H9 (cell line): ENCODE measurements at regions not wholly inside any gene's neighbourhood (a gene's known extent, or its start where the extent isn't known, plus 50 kb on each side); places are given as distances from the start of the nearest gene placed in this dataset.

Experiments
- DNase-seq: peaks from one replicate; pipeline ENCODE4 v3.0.0-alpha.2; 2017
- H2AFZ ChIP-seq: one replicate; pipeline ENCODE4 v1.6.1; 2013; ENCODE audit warnings: mild to moderate bottlenecking, low read length, control low read depth, moderate library complexity
- H2AK5ac ChIP-seq: 2 replicates; pipeline ENCODE4 v1.6.1; 2013; ENCODE audit warnings: low read length, control low read depth, mixed read lengths; ENCODE audit not compliant: insufficient read length
- H2BK120ac ChIP-seq: one replicate; pipeline ENCODE4 v1.6.1; 2013; ENCODE audit warnings: low read depth, mild to moderate bottlenecking, low read length, control low read depth, inconsistent platforms; ENCODE audit not compliant: poor library complexity, severe bottlenecking
- H2BK12ac ChIP-seq: 2 replicates; pipeline ENCODE4 v1.6.1; 2013; ENCODE audit warnings: low read length, control low read depth, mixed read lengths, low read depth; ENCODE audit not compliant: insufficient read length
- H2BK15ac ChIP-seq: 2 replicates; pipeline ENCODE4 v1.6.1; 2013; ENCODE audit warnings: low read depth, low read length, control low read depth
- H2BK20ac ChIP-seq: one replicate; pipeline ENCODE4 v1.6.1; 2013; ENCODE audit warnings: low read depth, mild to moderate bottlenecking, low read length, control low read depth, inconsistent platforms; ENCODE audit not compliant: poor library complexity, severe bottlenecking
- H2BK5ac ChIP-seq: 2 replicates; pipeline ENCODE4 v1.6.1; 2013; ENCODE audit warnings: low read length, control low read depth, mixed read lengths; ENCODE audit not compliant: insufficient read length
- H3K14ac ChIP-seq: 2 replicates; pipeline ENCODE4 v1.6.1; 2013; ENCODE audit warnings: low read length, control low read depth; ENCODE audit not compliant: insufficient read depth
- H3K18ac ChIP-seq: 2 replicates; pipeline ENCODE4 v1.6.1; 2013; ENCODE audit warnings: low read depth, mild to moderate bottlenecking, mixed read lengths, low read length, control low read depth; ENCODE audit not compliant: insufficient read length
- H3K23ac ChIP-seq: 2 replicates; pipeline ENCODE4 v1.6.1; 2013; ENCODE audit warnings: low read length, control low read depth, mixed read lengths, low read depth; ENCODE audit not compliant: insufficient read length
- H3K23me2 ChIP-seq: 2 replicates; pipeline ENCODE4 v1.6.1; 2013; ENCODE audit warnings: low read depth, mild to moderate bottlenecking, mixed read lengths, low read length, control low read depth; ENCODE audit not compliant: insufficient read length, poor library complexity, severe bottlenecking
- H3K27ac ChIP-seq: 2 replicates; pipeline ENCODE4 v1.5.1; 2013; ENCODE audit warnings: low read length, control low read depth, mixed read lengths, low read depth; ENCODE audit not compliant: insufficient read length
- H3K27me3 ChIP-seq: 2 replicates; pipeline ENCODE4 v1.6.1; 2013; ENCODE audit warnings: low read length, control low read depth, inconsistent platforms; ENCODE audit not compliant: insufficient read depth
- H3K4ac ChIP-seq: 2 replicates; pipeline ENCODE4 v1.6.1; 2013; ENCODE audit warnings: low read depth, mild to moderate bottlenecking, control low read depth, inconsistent platforms, low read length, moderate library complexity
- H3K4me1 ChIP-seq: 2 replicates; pipeline ENCODE4 v1.6.1; 2013; ENCODE audit warnings: low read length, control low read depth, inconsistent platforms; ENCODE audit not compliant: insufficient read depth
- H3K4me2 ChIP-seq: 2 replicates; pipeline ENCODE4 v1.6.1; 2013; ENCODE audit warnings: low read length, control low read depth, mixed read lengths; ENCODE audit not compliant: insufficient read length, insufficient read depth
- H3K56ac ChIP-seq: 2 replicates; pipeline ENCODE4 v1.6.1; 2013; ENCODE audit warnings: low read depth, mild to moderate bottlenecking, mixed read lengths, low read length, control low read depth; ENCODE audit not compliant: insufficient read length
- H3K79me1 ChIP-seq: 2 replicates; pipeline ENCODE4 v1.6.1; 2013; ENCODE audit warnings: low read depth, mild to moderate bottlenecking, moderate library complexity, low read length, control low read depth, inconsistent platforms; ENCODE audit not compliant: insufficient read depth, poor library complexity, severe bottlenecking
- H3K79me2 ChIP-seq: 2 replicates; pipeline ENCODE4 v1.6.1; 2013; ENCODE audit warnings: low read length, control low read depth, inconsistent platforms; ENCODE audit not compliant: insufficient read depth
- H3K9ac ChIP-seq: 2 replicates; pipeline ENCODE4 v1.6.1; 2013; ENCODE audit warnings: low read length, control low read depth, mixed read lengths; ENCODE audit not compliant: insufficient read length; ENCODE audit errors: extremely low read depth
- H3K9me3 ChIP-seq: one replicate; pipeline ENCODE4 v1.6.1; 2013; ENCODE audit warnings: low read depth, low read length, inconsistent platforms; ENCODE audit not compliant: control insufficient read depth
- H3T11ph ChIP-seq: one replicate; pipeline ENCODE4 v1.6.1; 2013; ENCODE audit warnings: mild to moderate bottlenecking, low read length, control low read depth, inconsistent platforms
- H4K20me1 ChIP-seq: one replicate; pipeline ENCODE4 v1.6.1; 2013; ENCODE audit not compliant: control insufficient read depth, insufficient read length, insufficient read depth
- H4K5ac ChIP-seq: 2 replicates; pipeline ENCODE4 v1.6.1; 2013; ENCODE audit warnings: low read depth, mild to moderate bottlenecking, mixed read lengths, low read length, control low read depth; ENCODE audit not compliant: insufficient read length
- H4K8ac ChIP-seq: replicated peaks from 2 replicates; pipeline ENCODE4 v1.6.1; 2013; ENCODE audit warnings: low read length, control low read depth, mixed read lengths, low read depth; ENCODE audit not compliant: insufficient read length
- H4K91ac ChIP-seq: 2 replicates; pipeline ENCODE4 v1.6.1; 2013; ENCODE audit warnings: low read depth, mild to moderate bottlenecking, moderate library complexity, mixed read lengths, low read length, control low read depth; ENCODE audit not compliant: insufficient read length
- H3K27ac Mint-ChIP-seq, 3 experiments: 2 replicates in 2 of 3; 3 replicates in 1 of 3; pipeline ENCODE4 v1.8.0; 2020 to 2021; ENCODE audit warnings: mixed read lengths in 3 of 3, mild to moderate bottlenecking in 1 of 3, moderate library complexity in 1 of 3
- H3K27me3 Mint-ChIP-seq: 2 replicates; pipeline ENCODE4 v1.8.0; 2021; ENCODE audit warnings: low read depth, mild to moderate bottlenecking, moderate library complexity, mixed read lengths
- H3K36me3 Mint-ChIP-seq, 3 experiments: 2 replicates in 2 of 3; 3 replicates in 1 of 3; pipeline ENCODE4 v1.8.0; 2020 to 2021; ENCODE audit warnings: low read depth in 3 of 3, mixed read lengths in 3 of 3; ENCODE audit not compliant: insufficient read depth in 1 of 3
- H3K4me1 Mint-ChIP-seq, 2 experiments: 2 replicates each; pipeline ENCODE4 v1.8.0; 2020; ENCODE audit warnings: mixed read lengths in 2 of 2
- H3K4me3 Mint-ChIP-seq, 2 experiments: 2 replicates in 1 of 2; 3 replicates in 1 of 2; pipeline ENCODE4 v1.8.0; 2020 to 2021; ENCODE audit warnings: mild to moderate bottlenecking in 2 of 2, mixed read lengths in 2 of 2, moderate library complexity in 1 of 2
- H3K9me3 Mint-ChIP-seq, 2 experiments: 2 replicates in 1 of 2; 3 replicates in 1 of 2; pipeline ENCODE4 v1.8.0; 2020; ENCODE audit warnings: mild to moderate bottlenecking in 2 of 2, mixed read lengths in 2 of 2, moderate library complexity in 1 of 2
- WGBS: extraction: QIAGEN DNeasy Blood & Tissue Kit; methylation state at CpG from one replicate; pipeline ENCODE4 v1.1.7; 2013; ENCODE audit warnings: missing lambda C conversion rate, low lambda C conversion rate, mixed read lengths; ENCODE audit not compliant: insufficient read length; ENCODE audit errors: extremely low coverage; 5-methylcytosine and 5-hydroxymethylcytosine counted together
- TF ChIP-seq, protein P1 (sequence below): fragments of 200-600 bp; sonication (generic); conservative IDR thresholded peaks from 3 replicates; pipeline ENCODE4 v1.8.0; 2021; ENCODE audit warnings: antibody characterized with exemption, mild to moderate bottlenecking

DNA sequence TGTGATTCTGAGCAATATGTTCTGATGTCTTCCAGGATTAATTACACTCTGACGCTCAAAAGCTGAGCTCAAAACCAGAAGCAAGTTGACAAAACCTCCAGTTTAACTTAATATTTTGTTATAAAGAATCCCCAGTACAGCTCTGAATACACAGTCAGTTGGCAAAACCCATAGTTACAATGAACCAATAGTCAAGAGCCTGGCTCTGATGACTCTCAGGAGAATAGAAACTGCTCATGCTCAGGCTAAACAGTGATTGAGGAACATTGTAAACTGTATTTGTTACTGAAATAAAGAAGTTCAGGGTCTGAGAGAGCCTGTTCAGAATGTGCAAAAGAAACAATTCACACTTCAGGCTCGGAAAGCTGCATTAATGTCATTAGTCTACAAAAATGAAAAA, 1565.9 kb downstream of the SUCLG1 start:
- H3K18ac ChIP-seq = no peak overlapping the region
- DNase-seq = no peak
- H4K91ac ChIP-seq = no peak overlapping the region
- Mint-ChIP-seq H3K36me3 (no peaks in the 10 kb centered on the region), H3K4me1 (no peaks in the 10 kb centered on the region), H3K4me3 (no peak overlapping the region), H3K9me3 (no peaks in the 10 kb centered on the region), H3K27me3 (no peaks in the 10 kb centered on the region), H3K27ac (no peak overlapping the region)
- H3K4me1 ChIP-seq = no peaks in the 10 kb centered on the region
- no peak overlapping the region for H2AFZ ChIP-seq
- H2AK5ac ChIP-seq = no peak overlapping the region
- no peak overlapping the region for H3K9ac ChIP-seq
- H4K20me1 ChIP-seq = no peaks in the 10 kb centered on the region
- H3K79me2 ChIP-seq = no peaks in the 10 kb centered on the region
- H3K9me3 ChIP-seq = no peaks in the 10 kb centered on the region
- H2BK120ac ChIP-seq = no peak overlapping the region
- H4K5ac ChIP-seq = no peak overlapping the region
- no peak overlapping the region for H2BK15ac ChIP-seq
- WGBS = no CpG with 5 or more reads among the region's 2 CpGs
- no peak overlapping the region for H3K4ac ChIP-seq
- H3K79me1 ChIP-seq = no peaks in the 10 kb centered on the region
- no peak overlapping the region for H3K4me2 ChIP-seq
- H2BK12ac ChIP-seq = no peak overlapping the region
- no peak overlapping the region for H4K8ac ChIP-seq
- H3K27me3 ChIP-seq = no peaks in the 10 kb centered on the region
- no peak overlapping the region for H3T11ph ChIP-seq
- no peak overlapping the region for H3K27ac ChIP-seq
- no peak overlapping the region for H2BK20ac ChIP-seq
- TF ChIP-seq, protein P1, sequence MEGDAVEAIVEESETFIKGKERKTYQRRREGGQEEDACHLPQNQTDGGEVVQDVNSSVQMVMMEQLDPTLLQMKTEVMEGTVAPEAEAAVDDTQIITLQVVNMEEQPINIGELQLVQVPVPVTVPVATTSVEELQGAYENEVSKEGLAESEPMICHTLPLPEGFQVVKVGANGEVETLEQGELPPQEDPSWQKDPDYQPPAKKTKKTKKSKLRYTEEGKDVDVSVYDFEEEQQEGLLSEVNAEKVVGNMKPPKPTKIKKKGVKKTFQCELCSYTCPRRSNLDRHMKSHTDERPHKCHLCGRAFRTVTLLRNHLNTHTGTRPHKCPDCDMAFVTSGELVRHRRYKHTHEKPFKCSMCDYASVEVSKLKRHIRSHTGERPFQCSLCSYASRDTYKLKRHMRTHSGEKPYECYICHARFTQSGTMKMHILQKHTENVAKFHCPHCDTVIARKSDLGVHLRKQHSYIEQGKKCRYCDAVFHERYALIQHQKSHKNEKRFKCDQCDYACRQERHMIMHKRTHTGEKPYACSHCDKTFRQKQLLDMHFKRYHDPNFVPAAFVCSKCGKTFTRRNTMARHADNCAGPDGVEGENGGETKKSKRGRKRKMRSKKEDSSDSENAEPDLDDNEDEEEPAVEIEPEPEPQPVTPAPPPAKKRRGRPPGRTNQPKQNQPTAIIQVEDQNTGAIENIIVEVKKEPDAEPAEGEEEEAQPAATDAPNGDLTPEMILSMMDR = no peak
- H3K56ac ChIP-seq = no peak overlapping the region
- H2BK5ac ChIP-seq = no peak overlapping the region
- no peak overlapping the region for H3K14ac ChIP-seq
- H3K23ac ChIP-seq = no peak overlapping the region
- H3K23me2 ChIP-seq = no peaks in the 10 kb centered on the region
